H1 (cell line): ENCODE measurements at regions not wholly inside any gene's neighbourhood (a gene's known extent, or its start where the extent isn't known, plus 50 kb on each side); places are given as distances from the start of the nearest gene placed in this dataset.

ENCODE experiments used
- CTCF ChIA-PET: fragments of 300-600 bp; sonication (Branson Sonifier 250); formaldehyde crosslinking; loops from one replicate; lab custom pipeline; 2021; ENCODE audit not compliant: partially characterized antibody; lab: Charles Lee
- POLR2A ChIA-PET: fragments of 300-600 bp; sonication (Branson Sonifier 250); formaldehyde crosslinking; loops from one replicate; lab custom pipeline; 2021; ENCODE audit warnings: inconsistent platforms; ENCODE audit not compliant: partially characterized antibody; lab: Charles Lee
- DNase-seq, 2 experiments: peaks; one replicate each; pipeline versions ENCODE4 v3.0.0 to v3.0.0-alpha.2; 2010 to 2022; ENCODE audit warnings: low spot score in 2 of 2, low read depth in 1 of 2, mixed read lengths in 1 of 2
- FAIRE-seq: peaks from 2 replicates; lab custom pipeline; 2011; peaks lifted over from hg19 to GRCh38; lab: Jason Lieb, UNC
- H2AFZ ChIP-seq: 2 replicates; pipeline ENCODE4 v1.8.1; 2012; ENCODE audit warnings: low read length, inconsistent platforms
- H2AK5ac ChIP-seq: 2 replicates; pipeline ENCODE4 v1.6.1; 2013; ENCODE audit warnings: low read depth, low read length
- H2BK120ac ChIP-seq: replicated peaks from 2 replicates; pipeline ENCODE3; 2013; ENCODE audit warnings: low read depth, low read length, inconsistent platforms
- H2BK12ac ChIP-seq: 2 replicates; pipeline ENCODE4 v1.6.1; 2013; ENCODE audit warnings: low read depth, low read length
- H2BK15ac ChIP-seq: 2 replicates; pipeline ENCODE4 v1.6.1; 2013; ENCODE audit warnings: low read length
- H2BK20ac ChIP-seq: 2 replicates; pipeline ENCODE4 v1.6.1; 2013; ENCODE audit warnings: low read length
- H2BK5ac ChIP-seq: 2 replicates; pipeline ENCODE4 v1.6.1; 2013; ENCODE audit warnings: low read depth, low read length
- H3K14ac ChIP-seq: 2 replicates; pipeline ENCODE4 v1.6.1; 2013; ENCODE audit warnings: inconsistent platforms; ENCODE audit not compliant: insufficient read length
- H3K18ac ChIP-seq: 2 replicates; pipeline ENCODE4 v1.6.1; 2013; ENCODE audit warnings: low read length; ENCODE audit errors: extremely low read depth
- H3K23ac ChIP-seq: 2 replicates; pipeline ENCODE4 v1.6.1; 2013; ENCODE audit warnings: inconsistent platforms; ENCODE audit not compliant: insufficient read length
- H3K23me2 ChIP-seq: 2 replicates; pipeline ENCODE4 v1.6.1; 2013; ENCODE audit warnings: low read depth, low read length
- H3K27ac ChIP-seq: 2 replicates; pipeline ENCODE4 v1.6.1; 2011; ENCODE audit warnings: low read depth, low read length, inconsistent platforms
- H3K27me3 ChIP-seq, 4 experiments: replicated peaks in 1 of 4; 1 replicate in 1 of 4; 2 replicates in 3 of 4; pipeline versions ENCODE4 v1.6.1 to v1.8.1; 2011 to 2013; ENCODE audit warnings: low read length in 3 of 4, mild to moderate bottlenecking in 3 of 4, inconsistent platforms in 2 of 4, mixed read lengths in 2 of 4, moderate library complexity in 1 of 4; ENCODE audit not compliant: control insufficient read depth in 3 of 4, insufficient read depth in 3 of 4; ENCODE audit errors: extremely low read depth in 1 of 4
- H3K36me3 ChIP-seq, 4 experiments: 2 replicates each; pipeline versions ENCODE4 v1.6.1 to v1.8.1; 2011 to 2013; ENCODE audit warnings: mild to moderate bottlenecking in 4 of 4, low read length in 3 of 4, moderate library complexity in 2 of 4, control low read depth in 1 of 4, inconsistent platforms in 1 of 4; ENCODE audit not compliant: insufficient read depth in 4 of 4, control insufficient read depth in 2 of 4
- H3K4ac ChIP-seq: replicated peaks from 2 replicates; pipeline ENCODE3; 2013; ENCODE audit warnings: low read length, low read depth, mixed read lengths, inconsistent platforms; ENCODE audit not compliant: insufficient read length
- H3K4me1 ChIP-seq, 4 experiments: replicated peaks in 1 of 4; 1 replicate in 1 of 4; 2 replicates in 3 of 4; pipeline versions ENCODE4 v1.6.1 to v1.8.1; 2011 to 2013; ENCODE audit warnings: low read length in 3 of 4, inconsistent platforms in 2 of 4, mixed read lengths in 1 of 4; ENCODE audit not compliant: insufficient read depth in 4 of 4, control insufficient read depth in 3 of 4
- H3K4me2 ChIP-seq, 2 experiments: 2 replicates each; pipeline versions ENCODE4 v1.6.1 to v1.8.1; 2011 to 2013; ENCODE audit warnings: low read depth in 2 of 2, low read length in 2 of 2, control low read depth in 1 of 2, inconsistent platforms in 1 of 2, mild to moderate bottlenecking in 1 of 2; ENCODE audit not compliant: insufficient read depth in 1 of 2
- H3K4me3 ChIP-seq, 4 experiments: fragments of 200-600, 300-600 bp in 1 of 4; sonication (generic), shearing (Covaris generic), sonication (Bioruptor Twin) in 1 of 4; 2 replicates each; pipeline versions ENCODE4 v1.5.1 to v1.8.1; 2011 to 2016; ENCODE audit warnings: low read length in 4 of 4, low read depth in 3 of 4, control low read depth in 2 of 4, inconsistent platforms in 2 of 4, mild to moderate bottlenecking in 2 of 4, mixed read lengths in 1 of 4, moderate library complexity in 1 of 4; ENCODE audit not compliant: insufficient read depth in 2 of 4; ENCODE audit errors: extremely low read depth in 1 of 4
- H3K56ac ChIP-seq: replicated peaks from 2 replicates; pipeline ENCODE3; 2013; ENCODE audit warnings: low read depth, mild to moderate bottlenecking, mixed read lengths, low read length, inconsistent platforms; ENCODE audit not compliant: insufficient read length
- H3K79me1 ChIP-seq: 2 replicates; pipeline ENCODE4 v1.6.1; 2013; ENCODE audit warnings: low read depth, low read length, control low read depth
- H3K79me2 ChIP-seq, 2 experiments: 2 replicates each; pipeline versions ENCODE4 v1.6.1 to v1.8.1; 2012 to 2013; ENCODE audit warnings: low read length in 2 of 2, mild to moderate bottlenecking in 2 of 2, inconsistent platforms in 1 of 2; ENCODE audit not compliant: insufficient read depth in 2 of 2, control insufficient read depth in 1 of 2
- H3K9ac ChIP-seq, 4 experiments: replicated peaks in 1 of 4; 1 replicate in 1 of 4; 2 replicates in 3 of 4; pipeline versions ENCODE4 v1.6.1 to v1.8.1; 2011 to 2013; ENCODE audit warnings: low read depth in 3 of 4, low read length in 3 of 4, control low read depth in 2 of 4, mild to moderate bottlenecking in 2 of 4, moderate library complexity in 2 of 4, inconsistent platforms in 1 of 4; ENCODE audit errors: extremely low read depth in 1 of 4
- H3K9me3 ChIP-seq, 2 experiments: 2 replicates each; pipeline versions ENCODE4 v1.6.1 to v1.8.1; 2012 to 2013; ENCODE audit warnings: mild to moderate bottlenecking in 2 of 2, moderate library complexity in 2 of 2, control low read depth in 1 of 2, inconsistent platforms in 1 of 2, low read depth in 1 of 2, low read length in 1 of 2, mixed read lengths in 1 of 2; ENCODE audit not compliant: insufficient read depth in 2 of 2
- H4K20me1 ChIP-seq, 2 experiments: replicated peaks in 1 of 2; 2 replicates each; pipeline versions ENCODE3 to v1.8.1; 2011 to 2013; ENCODE audit warnings: inconsistent platforms in 2 of 2, low read length in 2 of 2, mild to moderate bottlenecking in 1 of 2; ENCODE audit not compliant: insufficient read depth in 2 of 2, control insufficient read depth in 1 of 2
- H4K5ac ChIP-seq: 2 replicates; pipeline ENCODE4 v1.6.1; 2013; ENCODE audit warnings: low read length, low read depth, mixed read lengths, inconsistent platforms; ENCODE audit not compliant: insufficient read length
- H4K8ac ChIP-seq: 2 replicates; pipeline ENCODE4 v1.8.0; 2013; ENCODE audit warnings: mild to moderate bottlenecking, moderate library complexity, low read length, inconsistent platforms; ENCODE audit not compliant: insufficient read depth; ENCODE audit errors: extremely low read depth
- H4K91ac ChIP-seq: replicated peaks from 2 replicates; pipeline ENCODE3; 2013; ENCODE audit warnings: low read length, mixed read lengths, inconsistent platforms; ENCODE audit not compliant: insufficient read length
- GABPA ChIP-seq: IDR thresholded peaks from 2 replicates; pipeline ENCODE4 v1.6.1; 2011; ENCODE audit warnings: mild to moderate bottlenecking, low read length, moderate library complexity, borderline replicate concordance; ENCODE audit not compliant: insufficient read depth
- WGBS, 2 experiments: shearing (Covaris generic) in 1 of 2; methylation state at CpG; one replicate each; pipeline versions ENCODE4 v1.1.6 to v1.1.7; 2013 to 2015; ENCODE audit warnings: low lambda C conversion rate in 2 of 2, mixed read lengths in 2 of 2, inconsistent platforms in 1 of 2, low coverage in 1 of 2, missing lambda C conversion rate in 1 of 2; ENCODE audit not compliant: insufficient replicate concordance in 2 of 2, insufficient coverage in 1 of 2, insufficient read length in 1 of 2; ENCODE audit errors: extremely low coverage in 1 of 2, missing lambda C conversion rate in 1 of 2; 5-methylcytosine and 5-hydroxymethylcytosine counted together

DNA sequence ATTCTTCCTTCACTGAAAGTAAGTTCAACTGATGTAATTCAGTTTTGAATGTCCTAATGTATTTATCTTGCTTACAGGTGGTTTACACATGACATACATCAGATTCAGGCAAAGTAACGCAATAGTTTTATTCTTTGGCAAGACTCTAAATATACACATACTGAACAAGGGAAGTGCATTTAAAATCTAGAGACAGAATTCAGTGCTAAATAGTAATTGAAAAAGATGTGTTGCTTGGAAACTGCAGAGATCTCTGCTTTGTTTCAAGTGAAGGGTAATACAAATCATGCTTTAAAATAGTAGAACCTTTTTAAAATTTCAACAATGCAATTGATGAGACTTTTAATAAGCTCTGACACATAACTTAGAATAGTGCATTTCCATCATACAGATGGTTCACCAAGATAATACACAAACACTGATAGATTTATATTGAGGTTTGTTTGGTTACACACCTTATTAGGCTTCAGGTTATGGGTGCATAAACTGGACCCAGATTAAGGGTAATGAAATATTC is 581.0 kb upstream of the MIR17HG start:
- Histone ChIP-seq H2BK120ac (no peak overlapping the region), H4K20me1 (no peaks in the 10 kb centered on the region), H3K4me2 (no peak overlapping the region), H3K27me3 (no peaks in the 10 kb centered on the region), H3K23me2 (no peaks in the 10 kb centered on the region), H3K4me3 (no peak overlapping the region), H2BK20ac (no peak overlapping the region), H2BK5ac (no peak overlapping the region), H4K91ac (no peak overlapping the region), H2AFZ (no peak overlapping the region), H3K14ac (no peak overlapping the region), H3K4ac (no peak overlapping the region), H3K27ac (no peak overlapping the region), H3K36me3 (no peaks in the 10 kb centered on the region), H3K79me2 (no peaks in the 10 kb centered on the region), H4K5ac (no peak overlapping the region), H3K9ac (no peak overlapping the region), H3K9me3 (no peaks in the 10 kb centered on the region), H2BK12ac (no peak overlapping the region), H3K23ac (no peak overlapping the region), H2BK15ac (no peak overlapping the region), H3K56ac (no peak overlapping the region), H4K8ac (no peak overlapping the region), H3K79me1 (no peaks in the 10 kb centered on the region), H3K18ac (no peak overlapping the region), H2AK5ac (no peak overlapping the region), H3K4me1 (peaks cover 0 to 5% (median 0%) of the 10 kb centered on the region in 4 experiments; a peak in 2 of 7 replicates)
- FAIRE-seq, result no peak
- DNase-seq, result no peak
- POLR2A ChIA-PET, result no interaction called here
- TF ChIP-seq GABPA, result no peak
- CTCF ChIA-PET, result interaction anchor here (0.5 kb wide), 1 partner anchor 251 kb away, joined by 3 read pairs; no protein-coding TSS in a partner anchor
- WGBS, 2 experiments, result 95% methylated on average over 1 of the region's 1 CpG; no CpG with 5 or more reads in 1 of the 2 experiments
